CD14-positive monocyte (primary cell): ENCODE measurements at regions not wholly inside any gene's neighbourhood (a gene's known extent, or its start where the extent isn't known, plus 50 kb on each side); places are given as distances from the start of the nearest gene placed in this dataset.

ENCODE experiments used
- DNase-seq, 3 donors: peaks; one replicate each; pipeline ENCODE4 v3.0.0-alpha.2; 2011 to 2022
- H2AFZ ChIP-seq: 2 replicates; pipeline ENCODE4 v1.6.0; 2012; ENCODE audit warnings: mild to moderate bottlenecking, low read depth, low read length, inconsistent platforms; ENCODE audit not compliant: insufficient read depth, poor library complexity, severe bottlenecking
- H3K27ac ChIP-seq, 2 donors: 1 replicate in 1 of 2; 2 replicates in 1 of 2; pipeline ENCODE4 v1.5.1; 2012 to 2013; ENCODE audit warnings: low read length in 2 of 2, control low read depth in 1 of 2, inconsistent platforms in 1 of 2, low read depth in 1 of 2, mild to moderate bottlenecking in 1 of 2
- H3K27me3 ChIP-seq, 2 donors: one replicate each; pipeline versions ENCODE4 v1.6.0 to v1.6.1; 2011 to 2013; ENCODE audit warnings: low read length in 2 of 2; ENCODE audit not compliant: control insufficient read depth in 2 of 2, insufficient read depth in 2 of 2
- H3K36me3 ChIP-seq, 2 donors: replicated peaks in 1 of 2; 1 replicate in 1 of 2; 2 replicates in 1 of 2; pipeline versions ENCODE4 v1.5.1 to v1.6.1; 2012 to 2013; ENCODE audit warnings: low read length in 2 of 2, control low read depth in 1 of 2, inconsistent platforms in 1 of 2, mild to moderate bottlenecking in 1 of 2; ENCODE audit not compliant: insufficient read depth in 2 of 2, control insufficient read depth in 1 of 2
- H3K4me1 ChIP-seq, 2 donors: 1 replicate in 1 of 2; 2 replicates in 1 of 2; pipeline versions ENCODE4 v1.5.1 to v1.6.1; 2012 to 2013; ENCODE audit warnings: low read length in 2 of 2, control low read depth in 1 of 2, inconsistent platforms in 1 of 2, mild to moderate bottlenecking in 1 of 2, moderate library complexity in 1 of 2; ENCODE audit not compliant: insufficient read depth in 2 of 2, control insufficient read depth in 1 of 2
- H3K4me2 ChIP-seq: replicated peaks from 2 replicates; pipeline ENCODE3; 2012; ENCODE audit warnings: low read length, moderate library complexity, mild to moderate bottlenecking; ENCODE audit not compliant: poor library complexity, severe bottlenecking; ENCODE audit errors: extremely low read depth
- H3K4me3 ChIP-seq, 3 experiments: fragments of 200-600 bp in 1 of 3; sonication (generic) in 1 of 3; replicated peaks in 1 of 3; 1 replicate in 2 of 3; 2 replicates in 1 of 3; pipeline ENCODE4 v1.5.1; 2011 to 2013; ENCODE audit warnings: low read length in 3 of 3, mild to moderate bottlenecking in 3 of 3, control low read depth in 2 of 3, low read depth in 2 of 3, inconsistent platforms in 1 of 3, moderate library complexity in 1 of 3
- H3K79me2 ChIP-seq: 2 replicates; pipeline ENCODE4 v1.6.0; 2012; ENCODE audit warnings: mild to moderate bottlenecking, control low read depth, inconsistent platforms, low read length, moderate library complexity; ENCODE audit not compliant: insufficient read depth
- H3K9ac ChIP-seq: 2 replicates; pipeline ENCODE4 v1.6.0; 2017; ENCODE audit warnings: low read length, mild to moderate bottlenecking; ENCODE audit not compliant: insufficient read depth, poor library complexity, severe bottlenecking
- H3K9me3 ChIP-seq, 2 donors: replicated peaks in 1 of 2; 1 replicate in 1 of 2; 2 replicates in 1 of 2; pipeline versions ENCODE4 v1.5.1 to v1.6.1; 2012 to 2013; ENCODE audit warnings: low read length in 2 of 2, control low read depth in 1 of 2; ENCODE audit not compliant: control insufficient read depth in 1 of 2, insufficient read depth in 1 of 2
- H4K20me1 ChIP-seq: 2 replicates; pipeline ENCODE4 v1.6.0; 2012; ENCODE audit warnings: mild to moderate bottlenecking, low read length, control low read depth, moderate library complexity; ENCODE audit not compliant: insufficient read depth
- H3K27ac Mint-ChIP-seq, 7 donors: one replicate each; pipeline ENCODE4 v1.8.0; 2020; ENCODE audit warnings: mild to moderate bottlenecking in 7 of 7, mixed read lengths in 7 of 7, moderate library complexity in 6 of 7, inconsistent platforms in 2 of 7
- H3K27me3 Mint-ChIP-seq, 3 donors: one replicate each; pipeline ENCODE4 v1.8.0; 2021 to 2022; ENCODE audit warnings: low read depth in 3 of 3, mild to moderate bottlenecking in 3 of 3, mixed read lengths in 3 of 3, moderate library complexity in 3 of 3, inconsistent platforms in 1 of 3
- H3K36me3 Mint-ChIP-seq, 2 donors: one replicate each; pipeline ENCODE4 v1.8.0; 2020; ENCODE audit warnings: mixed read lengths in 2 of 2, inconsistent platforms in 1 of 2, mild to moderate bottlenecking in 1 of 2
- H3K4me1 Mint-ChIP-seq: one replicate; pipeline ENCODE4 v1.8.0; 2020; ENCODE audit warnings: mild to moderate bottlenecking, mixed read lengths
- H3K4me3 Mint-ChIP-seq, 2 donors: one replicate each; pipeline ENCODE4 v1.8.0; 2020; ENCODE audit warnings: mild to moderate bottlenecking in 2 of 2, mixed read lengths in 2 of 2, moderate library complexity in 1 of 2
- H3K9me3 Mint-ChIP-seq, 7 donors: one replicate each; pipeline ENCODE4 v1.8.0; 2020 to 2022; ENCODE audit warnings: mixed read lengths in 7 of 7, mild to moderate bottlenecking in 6 of 7, moderate library complexity in 6 of 7, inconsistent platforms in 2 of 7
- WGBS: methylation state at CpG from one replicate; pipeline ENCODE4 v1.1.5; 2013; ENCODE audit warnings: missing lambda C conversion rate; ENCODE audit not compliant: insufficient coverage; 5-methylcytosine and 5-hydroxymethylcytosine counted together
- intact Hi-C, 2 donors: fragments of 100-400 bp; cut with micrococcal nuclease; formaldehyde crosslinking; loops; one replicate each; pipeline versions ENCODE4 v1.15.0 to v1.15.1; 2023
- TF ChIP-seq, protein P1 (sequence below): fragments of 200-600 bp; IDR thresholded peaks from one replicate; pipeline ENCODE4 v1.8.0; 2022; ENCODE audit warnings: antibody characterized with exemption, mild to moderate bottlenecking

DNA sequence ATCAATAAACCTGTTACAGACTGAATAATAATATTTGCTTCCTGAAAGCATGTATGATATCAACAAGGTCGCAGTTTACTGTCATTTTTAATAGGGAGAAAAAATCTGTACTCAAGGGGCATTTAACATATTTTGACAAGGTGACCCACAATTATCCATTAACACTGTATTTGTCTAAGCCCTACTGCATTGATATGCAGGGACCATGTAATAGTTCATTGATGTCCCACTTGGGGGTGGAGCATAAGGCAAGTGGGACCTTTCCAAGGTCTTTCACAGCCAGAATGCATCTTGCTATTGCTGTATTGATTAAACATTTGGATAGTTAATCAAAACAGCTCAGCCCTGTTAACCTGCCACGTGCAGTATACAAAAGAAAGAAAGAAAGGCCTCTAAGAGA, 502.0 kb downstream of the NR2F1-AS1 start:
- Histone ChIP-seq H3K9me3 (peaks cover 0 to 4% of the 10 kb centered on the region in 2 donors), H3K79me2 (no peaks in the 10 kb centered on the region), H3K4me1 (no peaks in the 10 kb centered on the region), H3K9ac (no peak overlapping the region), H3K4me2 (no peak overlapping the region), H2AFZ (no peak overlapping the region), H3K27me3 (no peaks in the 10 kb centered on the region), H3K36me3 (no peaks in the 10 kb centered on the region), H3K27ac (no peak overlapping the region), H4K20me1 (no peaks in the 10 kb centered on the region), H3K4me3 (no peak overlapping the region)
- no peak for DNase-seq
- no peaks in the 10 kb centered on the region for H3K36me3 Mint-ChIP-seq
- TF ChIP-seq, protein P1, sequence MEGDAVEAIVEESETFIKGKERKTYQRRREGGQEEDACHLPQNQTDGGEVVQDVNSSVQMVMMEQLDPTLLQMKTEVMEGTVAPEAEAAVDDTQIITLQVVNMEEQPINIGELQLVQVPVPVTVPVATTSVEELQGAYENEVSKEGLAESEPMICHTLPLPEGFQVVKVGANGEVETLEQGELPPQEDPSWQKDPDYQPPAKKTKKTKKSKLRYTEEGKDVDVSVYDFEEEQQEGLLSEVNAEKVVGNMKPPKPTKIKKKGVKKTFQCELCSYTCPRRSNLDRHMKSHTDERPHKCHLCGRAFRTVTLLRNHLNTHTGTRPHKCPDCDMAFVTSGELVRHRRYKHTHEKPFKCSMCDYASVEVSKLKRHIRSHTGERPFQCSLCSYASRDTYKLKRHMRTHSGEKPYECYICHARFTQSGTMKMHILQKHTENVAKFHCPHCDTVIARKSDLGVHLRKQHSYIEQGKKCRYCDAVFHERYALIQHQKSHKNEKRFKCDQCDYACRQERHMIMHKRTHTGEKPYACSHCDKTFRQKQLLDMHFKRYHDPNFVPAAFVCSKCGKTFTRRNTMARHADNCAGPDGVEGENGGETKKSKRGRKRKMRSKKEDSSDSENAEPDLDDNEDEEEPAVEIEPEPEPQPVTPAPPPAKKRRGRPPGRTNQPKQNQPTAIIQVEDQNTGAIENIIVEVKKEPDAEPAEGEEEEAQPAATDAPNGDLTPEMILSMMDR, result no peak
- no peaks in the 10 kb centered on the region for H3K27me3 Mint-ChIP-seq
- H3K4me3 Mint-ChIP-seq, result no peak overlapping the region
- intact Hi-C loops, result no loop called here
- no peak overlapping the region for H3K27ac Mint-ChIP-seq
- no CpG with 5 or more reads among the region's 2 CpGs for WGBS
- H3K4me1 Mint-ChIP-seq, result no peaks in the 10 kb centered on the region
- H3K9me3 Mint-ChIP-seq, result peaks cover 0 to 2% (median 0%) of the 10 kb centered on the region in 7 donors

DNA sequence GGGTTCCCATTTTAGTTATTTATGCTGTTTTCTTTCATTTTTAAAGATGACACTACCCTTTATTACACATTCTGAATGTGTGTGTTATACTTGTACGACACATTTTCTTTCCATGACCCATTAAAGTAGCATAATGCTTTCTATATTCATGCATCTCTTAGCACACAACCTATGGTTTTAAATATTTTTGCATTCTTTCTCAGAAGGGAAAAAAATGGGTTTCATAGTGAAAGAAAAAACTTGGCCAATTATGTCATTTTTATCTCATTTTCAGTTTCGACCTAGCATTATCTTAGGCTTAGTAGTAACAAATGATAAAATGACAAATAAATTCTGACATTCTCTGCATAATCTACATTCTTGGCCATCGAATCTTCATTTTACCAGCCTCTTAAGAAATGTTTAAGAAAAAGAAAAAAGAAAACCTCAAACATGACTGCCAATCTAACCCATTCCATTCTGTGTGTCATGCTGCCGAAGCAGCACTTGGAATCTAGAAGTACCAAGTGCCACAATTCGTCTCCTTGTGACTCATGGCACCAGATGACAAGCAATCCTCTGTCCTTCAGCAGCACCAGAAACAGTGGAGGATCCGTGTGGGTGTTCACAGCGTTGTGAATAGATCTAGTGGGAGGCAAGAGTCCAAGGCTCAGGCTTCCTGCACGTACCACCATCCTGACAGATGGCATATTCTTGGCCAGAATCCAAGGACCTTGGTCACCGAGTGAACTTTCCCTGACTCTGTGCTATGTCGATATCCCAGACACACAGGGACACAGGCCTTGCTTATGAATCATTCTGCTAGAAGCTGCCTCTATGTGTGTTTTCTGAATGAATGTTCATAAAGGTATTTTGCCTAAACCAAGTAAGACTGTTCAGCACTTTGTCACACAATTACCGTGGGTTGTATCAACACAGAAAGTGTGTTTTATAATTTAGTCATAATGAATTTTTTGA, 502.7 kb downstream of the NR2F1-AS1 start:
- Mint-ChIP-seq H3K4me3 (no peak overlapping the region), H3K27ac (peak overlapping the region in 1 of 7 donors; percentile 15), H3K9me3 (peaks cover 0 to 2% (median 0%) of the 10 kb centered on the region in 7 donors), H3K36me3 (no peaks in the 10 kb centered on the region), H3K27me3 (no peaks in the 10 kb centered on the region), H3K4me1 (no peaks in the 10 kb centered on the region)
- Histone ChIP-seq H3K27ac (no peak overlapping the region), H3K9ac (no peak overlapping the region), H4K20me1 (no peaks in the 10 kb centered on the region), H3K4me2 (no peak overlapping the region), H3K4me3 (no peak overlapping the region), H3K9me3 (peaks cover 0 to 4% of the 10 kb centered on the region in 2 donors), H3K36me3 (no peaks in the 10 kb centered on the region), H3K27me3 (no peaks in the 10 kb centered on the region), H2AFZ (no peak overlapping the region), H3K4me1 (no peaks in the 10 kb centered on the region), H3K79me2 (no peaks in the 10 kb centered on the region)
- WGBS, result 86% methylated on average over 5 of the region's 11 CpGs
- no peak for DNase-seq
- TF ChIP-seq, protein P1, result no peak
- intact Hi-C loops, result no loop called here
